ENCODE measurements at regions not wholly inside any gene's neighbourhood (a gene's known extent, or its start where the extent isn't known, plus 50 kb on each side); places are given as distances from the start of the nearest gene placed in this dataset.

- Histone ChIP-seq H3K27me3 (ENCODE audit: control insufficient read depth in 2 of 2, insufficient read depth in 2 of 2, low read length in 2 of 2) (no peaks in the 10 kb centered on the region), H3K4me2 (ENCODE audit: insufficient read depth, low read length) (no peak overlapping the region), H3K4me1 (ENCODE audit: control insufficient read depth, extremely low read depth, insufficient read depth, low read length) (peaks cover 16% of the 10 kb centered on the region), H3K9me3 (replicated peaks; ENCODE audit: control insufficient read depth, insufficient read depth, low read length) (no peaks in the 10 kb centered on the region), H3K36me3 (ENCODE audit: control insufficient read depth in 2 of 2, extremely low read depth in 1 of 2, insufficient read depth in 2 of 2, low read length in 2 of 2) (no peaks in the 10 kb centered on the region), H2AFZ (ENCODE audit: low read depth, low read length) (no peak overlapping the region), H3K4me3 (replicated peaks in 1 of 3; ENCODE audit: insufficient read depth in 1 of 3, low read depth in 1 of 3, low read length in 3 of 3) (no peak overlapping the region), H3K9ac (replicated peaks; ENCODE audit: extremely low read depth, insufficient read depth, low read length) (no peak overlapping the region), H3K27ac (ENCODE audit: insufficient read depth, low read depth, low read length) (no peak overlapping the region), H3K9me1 (replicated peaks; ENCODE audit: control insufficient read depth, extremely low read depth, insufficient read depth, low read length) (no peaks in the 10 kb centered on the region), H3K79me2 (ENCODE audit: control insufficient read depth, insufficient read depth, low read length) (no peaks in the 10 kb centered on the region), H4K20me1 (replicated peaks; ENCODE audit: control insufficient read depth, extremely low read depth, insufficient read depth, low read length) (no peaks in the 10 kb centered on the region)
- no peak for FAIRE-seq
- CTCF ChIA-PET: no interaction called here
- intact Hi-C loops (cut with micrococcal nuclease) (no loop called here), dilution Hi-C loops (cut with MboI; ENCODE audit: extremely low pct_ligation_motif_present, low sequenced_read_pairs) (no loop called here)
- TF ChIP-seq MYC (IDR thresholded peaks at IDR 0.05; ENCODE audit: low read depth, low read length) (no peak), EZH2 (IDR thresholded peaks at IDR 0.05; ENCODE audit: borderline replicate concordance, low read depth, low read length, severe bottlenecking) (no peak), JUN (IDR thresholded peaks at IDR 0.05; ENCODE audit: borderline replicate concordance, insufficient read depth, insufficient read length, low read depth) (no peak), MAX (IDR thresholded peaks at IDR 0.05; ENCODE audit: insufficient read depth, insufficient read length) (no peak), POLR2AphosphoS5 (IDR thresholded peaks at IDR 0.05; ENCODE audit: insufficient read depth, low read depth, low read length) (no peak), FOS (IDR thresholded peaks at IDR 0.05; ENCODE audit: borderline replicate concordance, insufficient read depth, low read length) (no peak), POLR2A (IDR thresholded peaks at IDR 0.05; ENCODE audit: low read depth, low read length) (no peak), GATA2 (IDR thresholded peaks at IDR 0.05; ENCODE audit: insufficient read depth, insufficient read length, low read depth, low read length) (no peak), CTCF (IDR thresholded peaks at IDR 0.05; ENCODE audit: extremely low read depth in 1 of 2, insufficient read depth in 1 of 2, low read depth in 1 of 2, low read length in 2 of 2) (no peak)
- POLR2A ChIA-PET: interaction anchor here (0.6 kb wide), 1 partner anchor 19 kb away, joined by 3 read pairs; no protein-coding TSS in a partner anchor
- no TSS peak for BruUV-seq (replicated peaks)
- DNase-seq (ENCODE audit: low read depth, low spot score): no peak
Observed at GRCh38 chr10:29753283-29753682, 118.5 kb upstream of the SVIL start.

All from endothelial cell of umbilical vein (primary cell).